Mesenchymal stem cell (in vitro differentiated cells and primary cell): ENCODE measurements at regions not wholly inside any gene's neighbourhood (a gene's known extent, or its start where the extent isn't known, plus 50 kb on each side); places are given as distances from the start of the nearest gene placed in this dataset.

Experiments
- DNase-seq: peaks from one replicate; pipeline ENCODE4 v3.0.0-alpha.2; 2013
- H2AFZ ChIP-seq: one replicate; pipeline ENCODE4 v1.6.1; 2013; ENCODE audit warnings: low read depth, mild to moderate bottlenecking, control low read depth, inconsistent platforms, low read length, moderate library complexity
- H2AK5ac ChIP-seq: 2 replicates; pipeline ENCODE4 v1.6.1; 2013; ENCODE audit warnings: low read length, moderate library complexity, mild to moderate bottlenecking, inconsistent platforms; ENCODE audit not compliant: severe bottlenecking
- H2BK120ac ChIP-seq: one replicate; pipeline ENCODE4 v1.6.1; 2013; ENCODE audit warnings: low read depth, mild to moderate bottlenecking, inconsistent platforms, low read length, moderate library complexity
- H2BK12ac ChIP-seq, 2 experiments: one replicate each; pipeline ENCODE4 v1.6.1; 2013; ENCODE audit warnings: inconsistent platforms in 2 of 2, low read length in 2 of 2, mild to moderate bottlenecking in 2 of 2, moderate library complexity in 2 of 2, control low read depth in 1 of 2
- H2BK15ac ChIP-seq: one replicate; pipeline ENCODE4 v1.6.1; 2013; ENCODE audit warnings: mild to moderate bottlenecking, low read depth, inconsistent platforms; ENCODE audit not compliant: poor library complexity, severe bottlenecking
- H2BK5ac ChIP-seq: 2 replicates; pipeline ENCODE4 v1.6.1; 2013; ENCODE audit warnings: low read depth, mild to moderate bottlenecking, low read length, control low read depth, inconsistent platforms; ENCODE audit not compliant: poor library complexity, severe bottlenecking
- H3K14ac ChIP-seq, 2 experiments: one replicate each; pipeline ENCODE4 v1.6.1; 2013; ENCODE audit warnings: inconsistent platforms in 2 of 2, low read length in 2 of 2, control low read depth in 1 of 2, mild to moderate bottlenecking in 1 of 2, moderate library complexity in 1 of 2
- H3K18ac ChIP-seq, 2 experiments: one replicate each; pipeline ENCODE4 v1.6.1; 2013; ENCODE audit warnings: inconsistent platforms in 2 of 2, low read length in 2 of 2, control low read depth in 1 of 2, low read depth in 1 of 2, mild to moderate bottlenecking in 1 of 2
- H3K23ac ChIP-seq, 2 experiments: one replicate each; pipeline ENCODE4 v1.6.1; 2013; ENCODE audit warnings: inconsistent platforms in 2 of 2, low read length in 2 of 2, mild to moderate bottlenecking in 2 of 2, moderate library complexity in 2 of 2, control low read depth in 1 of 2
- H3K27ac ChIP-seq: 2 replicates; pipeline ENCODE4 v1.5.1; 2013; ENCODE audit warnings: mild to moderate bottlenecking, moderate library complexity, low read length, control low read depth, inconsistent platforms; ENCODE audit not compliant: poor library complexity, severe bottlenecking
- H3K27me3 ChIP-seq, 2 experiments: 2 replicates each; pipeline versions ENCODE4 v1.6.1 to v1.7.0; 2013; ENCODE audit warnings: low read length in 2 of 2, mild to moderate bottlenecking in 2 of 2, moderate library complexity in 2 of 2, control low read depth in 1 of 2, inconsistent platforms in 1 of 2; ENCODE audit not compliant: control insufficient read depth in 1 of 2, insufficient read depth in 1 of 2
- H3K36me3 ChIP-seq, 2 experiments: 2 replicates each; pipeline versions ENCODE4 v1.6.1 to v1.7.0; 2013; ENCODE audit warnings: low read length in 2 of 2, control low read depth in 1 of 2, inconsistent platforms in 1 of 2, low read depth in 1 of 2, mild to moderate bottlenecking in 1 of 2; ENCODE audit not compliant: insufficient read depth in 2 of 2, control insufficient read depth in 1 of 2
- H3K4ac ChIP-seq, 2 experiments: one replicate each; pipeline ENCODE4 v1.6.1; 2013; ENCODE audit warnings: inconsistent platforms in 2 of 2, low read length in 2 of 2, mild to moderate bottlenecking in 2 of 2, moderate library complexity in 2 of 2, control low read depth in 1 of 2, low read depth in 1 of 2
- H3K4me1 ChIP-seq: 2 replicates; pipeline ENCODE4 v1.6.1; 2013; ENCODE audit warnings: low read depth, low read length, control low read depth; ENCODE audit not compliant: control insufficient read depth, insufficient read depth
- H3K4me2 ChIP-seq: 2 replicates; pipeline ENCODE4 v1.6.1; 2013; ENCODE audit warnings: low read length, mild to moderate bottlenecking, inconsistent platforms; ENCODE audit not compliant: poor library complexity, severe bottlenecking
- H3K4me3 ChIP-seq, 2 experiments: 2 replicates each; pipeline versions ENCODE4 v1.5.1 to v1.7.0; 2013; ENCODE audit warnings: low read length in 2 of 2, mild to moderate bottlenecking in 2 of 2, control low read depth in 1 of 2, low read depth in 1 of 2; ENCODE audit not compliant: insufficient read depth in 1 of 2
- H3K79me1 ChIP-seq: replicated peaks from 2 replicates; pipeline ENCODE4 v1.6.1; 2013; ENCODE audit warnings: mild to moderate bottlenecking, control low read depth, low read length, inconsistent platforms; ENCODE audit not compliant: poor library complexity, severe bottlenecking
- H3K9ac ChIP-seq: 2 replicates; pipeline ENCODE4 v1.7.0; 2013; ENCODE audit warnings: mild to moderate bottlenecking, low read length, moderate library complexity
- H3K9me3 ChIP-seq: 2 replicates; pipeline ENCODE4 v1.7.0; 2013; ENCODE audit warnings: mild to moderate bottlenecking, low read length; ENCODE audit not compliant: control insufficient read depth
- H4K8ac ChIP-seq: one replicate; pipeline ENCODE4 v1.6.1; 2013; ENCODE audit warnings: inconsistent platforms, mild to moderate bottlenecking, low read length, moderate library complexity
- H4K91ac ChIP-seq: one replicate; pipeline ENCODE4 v1.6.1; 2013; ENCODE audit warnings: mild to moderate bottlenecking, low read length, inconsistent platforms
- WGBS: methylation state at CpG from one replicate; pipeline ENCODE4 v1.1.7; 2013; ENCODE audit warnings: mixed read lengths; 5-methylcytosine and 5-hydroxymethylcytosine counted together

GRCh38 chr2:122447237-122447636, 691.8 kb downstream of the TSN start:
- no peak overlapping the region for H4K8ac ChIP-seq
- H3K27me3 ChIP-seq = no peaks in the 10 kb centered on the region
- no peaks in the 10 kb centered on the region for H3K36me3 ChIP-seq
- H2AFZ ChIP-seq = no peak overlapping the region
- no peak overlapping the region for H3K4me2 ChIP-seq
- no peak overlapping the region for H2BK15ac ChIP-seq
- H3K9ac ChIP-seq = no peak overlapping the region
- H4K91ac ChIP-seq = no peak overlapping the region
- H2BK5ac ChIP-seq = no peak overlapping the region
- no peak overlapping the region for H3K23ac ChIP-seq
- no peak overlapping the region for H2AK5ac ChIP-seq
- no peak for DNase-seq
- no CpG with 5 or more reads among the region's 2 CpGs for WGBS
- H3K4me3 ChIP-seq = no peak overlapping the region
- no peaks in the 10 kb centered on the region for H3K4me1 ChIP-seq
- H3K14ac ChIP-seq = no peak overlapping the region
- no peak overlapping the region for H3K18ac ChIP-seq
- H3K27ac ChIP-seq = no peak overlapping the region
- no peaks in the 10 kb centered on the region for H3K79me1 ChIP-seq
- no peak overlapping the region for H2BK12ac ChIP-seq
- H3K9me3 ChIP-seq = no peaks in the 10 kb centered on the region
- no peak overlapping the region for H3K4ac ChIP-seq
- H2BK120ac ChIP-seq = no peak overlapping the region

- no peak overlapping the region for H2AFZ ChIP-seq
- no peak overlapping the region for H2BK15ac ChIP-seq
- no peak overlapping the region for H2BK5ac ChIP-seq
- H3K9me3 ChIP-seq = peaks cover 10% of the 10 kb centered on the region
- no peak overlapping the region for H3K14ac ChIP-seq
- peak; percentile 19 for DNase-seq
- no peaks in the 10 kb centered on the region for H3K36me3 ChIP-seq
- no peaks in the 10 kb centered on the region for H3K79me1 ChIP-seq
- H3K27me3 ChIP-seq = no peaks in the 10 kb centered on the region
- no peak overlapping the region for H4K8ac ChIP-seq
- no peak overlapping the region for H4K91ac ChIP-seq
- no peak overlapping the region for H3K4ac ChIP-seq
- H3K23ac ChIP-seq = no peak overlapping the region
- no peak overlapping the region for H3K9ac ChIP-seq
- no peak overlapping the region for H3K4me3 ChIP-seq
- no peak overlapping the region for H3K4me2 ChIP-seq
- no peak overlapping the region for H2BK120ac ChIP-seq
- no peak overlapping the region for H3K18ac ChIP-seq
- H3K27ac ChIP-seq = no peak overlapping the region
- no peak overlapping the region for H2BK12ac ChIP-seq
- no peaks in the 10 kb centered on the region for H3K4me1 ChIP-seq
- H2AK5ac ChIP-seq = no peak overlapping the region
- WGBS = 38% methylated on average over 4 of the region's 4 CpGs
Observed at GRCh38 chr2:122451040-122451439, 695.6 kb downstream of the TSN start.

- no peak overlapping the region for H3K14ac ChIP-seq
- H2AFZ ChIP-seq = no peak overlapping the region
- H4K91ac ChIP-seq = no peak overlapping the region
- H2BK15ac ChIP-seq = no peak overlapping the region
- no peaks in the 10 kb centered on the region for H3K36me3 ChIP-seq
- H3K23ac ChIP-seq = no peak overlapping the region
- no peak overlapping the region for H2BK120ac ChIP-seq
- no peak overlapping the region for H3K27ac ChIP-seq
- no peaks in the 10 kb centered on the region for H3K79me1 ChIP-seq
- no peak overlapping the region for H2BK12ac ChIP-seq
- no peak overlapping the region for H2AK5ac ChIP-seq
- no peak overlapping the region for H3K18ac ChIP-seq
- no peak overlapping the region for H4K8ac ChIP-seq
- no CpG with 5 or more reads among the region's 1 CpG for WGBS
- H3K9ac ChIP-seq = no peak overlapping the region
- no peak overlapping the region for H3K4me2 ChIP-seq
- H3K27me3 ChIP-seq = no peaks in the 10 kb centered on the region
- H3K4me3 ChIP-seq = no peak overlapping the region
- H3K9me3 ChIP-seq = peaks cover 10% of the 10 kb centered on the region
- H3K4me1 ChIP-seq = no peaks in the 10 kb centered on the region
- no peak for DNase-seq
- H2BK5ac ChIP-seq = no peak overlapping the region
- H3K4ac ChIP-seq = no peak overlapping the region
Observed at GRCh38 chr2:122451697-122452096, 696.2 kb downstream of the TSN start.

- Histone ChIP-seq H4K8ac (no peak overlapping the region), H3K27me3 (no peaks in the 10 kb centered on the region), H3K27ac (no peak overlapping the region), H3K79me1 (no peaks in the 10 kb centered on the region), H2AFZ (no peak overlapping the region), H3K4ac (no peak overlapping the region), H3K14ac (no peak overlapping the region), H3K36me3 (no peaks in the 10 kb centered on the region), H2BK5ac (no peak overlapping the region), H3K4me3 (no peak overlapping the region), H2BK12ac (no peak overlapping the region), H2AK5ac (no peak overlapping the region), H2BK15ac (no peak overlapping the region), H4K91ac (no peak overlapping the region), H3K4me2 (no peak overlapping the region), H3K23ac (no peak overlapping the region), H3K9ac (no peak overlapping the region), H3K18ac (no peak overlapping the region), H3K4me1 (no peaks in the 10 kb centered on the region), H2BK120ac (no peak overlapping the region), H3K9me3 (no peaks in the 10 kb centered on the region)
- WGBS = no CpG with 5 or more reads among the region's 5 CpGs
- peak; percentile 26 for DNase-seq
Observed at GRCh38 chr2:122469147-122469546, 713.7 kb downstream of the TSN start.
